ENCODE measurements at regions not wholly inside any gene's neighbourhood (a gene's known extent, or its start where the extent isn't known, plus 50 kb on each side); places are given as distances from the start of the nearest gene placed in this dataset.

GRCh38 chr6:108742041-108742440, 106.2 kb upstream of the ARMC2 start:
- Histone ChIP-seq H3K4me2 (no peak overlapping the region), H3K27me3 (no peaks in the 10 kb centered on the region)

GRCh38 chr6:108744244-108744972, 103.8 kb upstream of the ARMC2 start:
- Histone ChIP-seq H3K9me3 (no peaks in the 10 kb centered on the region), H3K4me2 (no peak overlapping the region), H3K27ac (no peak overlapping the region), H3K27me3 (no peaks in the 10 kb centered on the region), H3K36me3 (no peaks in the 10 kb centered on the region), H4K20me1 (no peaks in the 10 kb centered on the region), H3K9ac (no peak overlapping the region), H3K4me3 (no peak overlapping the region), H3K4me1 (no peaks in the 10 kb centered on the region)
- no peak for TF ChIP-seq Cebpa-rat (IDR thresholded peaks at IDR 0.05)

More at GRCh38 chr6:108742041-108742440, 106.2 kb upstream of the ARMC2 start:
- Histone ChIP-seq H3K36me3 (no peaks in the 10 kb centered on the region), H3K9ac (no peak overlapping the region), H4K20me1 (no peaks in the 10 kb centered on the region), H3K4me1 (0 out of 2 replicates have a peak, but pooled peaks cover 6% of the 10 kb centered on the region), H3K4me3 (no peak overlapping the region), H3K9me3 (no peaks in the 10 kb centered on the region), H3K27ac (no peak overlapping the region)
- no peak for TF ChIP-seq Cebpa-rat (IDR thresholded peaks at IDR 0.05)

- Histone ChIP-seq H3K9ac (no peak overlapping the region), H3K27me3 (no peaks in the 10 kb centered on the region), H3K4me1 (no peaks in the 10 kb centered on the region), H3K4me3 (no peak overlapping the region), H3K36me3 (no peaks in the 10 kb centered on the region), H3K4me2 (no peak overlapping the region), H3K27ac (no peak overlapping the region), H4K20me1 (no peaks in the 10 kb centered on the region), H3K9me3 (no peaks in the 10 kb centered on the region)
- no peak for TF ChIP-seq Cebpa-rat (IDR thresholded peaks at IDR 0.05)
Measured at GRCh38 chr6:108744996-108745395, 103.2 kb upstream of the ARMC2 start.

- H4K20me1 ChIP-seq = no peaks in the 10 kb centered on the region
- H3K4me1 ChIP-seq = no peaks in the 10 kb centered on the region
- TF ChIP-seq Cebpa-rat (IDR thresholded peaks at IDR 0.05) = no peak
- no peak overlapping the region for H3K4me3 ChIP-seq
- H3K9me3 ChIP-seq = no peaks in the 10 kb centered on the region
- no peak overlapping the region for H3K9ac ChIP-seq
- H3K4me2 ChIP-seq = no peak overlapping the region
- H3K27ac ChIP-seq = no peak overlapping the region
- no peaks in the 10 kb centered on the region for H3K36me3 ChIP-seq
- H3K27me3 ChIP-seq = no peaks in the 10 kb centered on the region
Measured at GRCh38 chr6:108745664-108746336, 102.4 kb upstream of the ARMC2 start.

- no peak for TF ChIP-seq Cebpa-rat (IDR thresholded peaks at IDR 0.05)
- Histone ChIP-seq H3K9ac (no peak overlapping the region), H3K27me3 (no peaks in the 10 kb centered on the region), H4K20me1 (no peaks in the 10 kb centered on the region), H3K4me2 (no peak overlapping the region), H3K4me1 (no peaks in the 10 kb centered on the region), H3K4me3 (no peak overlapping the region), H3K9me3 (no peaks in the 10 kb centered on the region), H3K36me3 (no peaks in the 10 kb centered on the region), H3K27ac (no peak overlapping the region)
Measured at GRCh38 chr6:108746366-108746765, 101.9 kb upstream of the ARMC2 start.

- Histone ChIP-seq H3K4me3 (no peak overlapping the region), H3K9me3 (no peaks in the 10 kb centered on the region), H3K4me1 (no peaks in the 10 kb centered on the region), H3K27me3 (no peaks in the 10 kb centered on the region), H4K20me1 (no peaks in the 10 kb centered on the region), H3K9ac (no peak overlapping the region), H3K36me3 (no peaks in the 10 kb centered on the region), H3K4me2 (no peak overlapping the region), H3K27ac (no peak overlapping the region)
- TF ChIP-seq Cebpa-rat (IDR thresholded peaks at IDR 0.05) = no peak
Measured at GRCh38 chr6:108746836-108747575, 101.2 kb upstream of the ARMC2 start.

- Histone ChIP-seq H3K9me3 (no peaks in the 10 kb centered on the region), H3K4me1 (no peaks in the 10 kb centered on the region), H3K27me3 (no peaks in the 10 kb centered on the region)
Measured at GRCh38 chr6:108748055-108748454, 100.2 kb upstream of the ARMC2 start.

GRCh38 chr6:108748959-108749358, 99.3 kb upstream of the ARMC2 start:
- no peak overlapping the region for H3K4me3 ChIP-seq
- H3K4me2 ChIP-seq = no peak overlapping the region
- H4K20me1 ChIP-seq = no peaks in the 10 kb centered on the region
- H3K27ac ChIP-seq = no peak overlapping the region
- no peak overlapping the region for H3K9ac ChIP-seq
- H3K27me3 ChIP-seq = no peaks in the 10 kb centered on the region
- TF ChIP-seq Cebpa-rat (IDR thresholded peaks at IDR 0.05) = no peak
- no peaks in the 10 kb centered on the region for H3K36me3 ChIP-seq
- no peaks in the 10 kb centered on the region for H3K4me1 ChIP-seq
- no peaks in the 10 kb centered on the region for H3K9me3 ChIP-seq

More at GRCh38 chr6:108748055-108748454, 100.2 kb upstream of the ARMC2 start:
- H4K20me1 ChIP-seq = no peaks in the 10 kb centered on the region
- no peak for TF ChIP-seq Cebpa-rat (IDR thresholded peaks at IDR 0.05)
- no peak overlapping the region for H3K27ac ChIP-seq
- H3K4me3 ChIP-seq = no peak overlapping the region
- H3K36me3 ChIP-seq = no peaks in the 10 kb centered on the region
- H3K4me2 ChIP-seq = no peak overlapping the region
- no peak overlapping the region for H3K9ac ChIP-seq

- no peaks in the 10 kb centered on the region for H3K9me3 ChIP-seq
- H3K4me2 ChIP-seq = no peak overlapping the region
- H3K4me1 ChIP-seq = peaks cover 7% of the 10 kb centered on the region
- H4K20me1 ChIP-seq = no peaks in the 10 kb centered on the region
- no peaks in the 10 kb centered on the region for H3K27me3 ChIP-seq
- no peak overlapping the region for H3K9ac ChIP-seq
- no peak overlapping the region for H3K27ac ChIP-seq
- no peaks in the 10 kb centered on the region for H3K36me3 ChIP-seq
- TF ChIP-seq Cebpa-rat (IDR thresholded peaks at IDR 0.05) = no peak
- H3K4me3 ChIP-seq = no peak overlapping the region
Measured at GRCh38 chr6:108750801-108751200, 97.4 kb upstream of the ARMC2 start.

- Histone ChIP-seq H3K4me2 (no peak overlapping the region), H3K36me3 (no peaks in the 10 kb centered on the region), H3K9ac (no peak overlapping the region), H3K4me1 (peaks cover 12% of the 10 kb centered on the region), H3K27me3 (no peaks in the 10 kb centered on the region), H4K20me1 (no peaks in the 10 kb centered on the region), H3K27ac (no peak overlapping the region), H3K9me3 (no peaks in the 10 kb centered on the region), H3K4me3 (no peak overlapping the region)
- no peak for TF ChIP-seq Cebpa-rat (IDR thresholded peaks at IDR 0.05)
Measured at GRCh38 chr6:108751282-108751681, 96.9 kb upstream of the ARMC2 start.
